Astrocyte of the hippocampus (primary cell): ENCODE measurements at regions not wholly inside any gene's neighbourhood (a gene's known extent, or its start where the extent isn't known, plus 50 kb on each side); places are given as distances from the start of the nearest gene placed in this dataset.

Source experiments
- DNase-seq: peaks from one replicate; pipeline ENCODE4 v3.0.0; 2011; ENCODE audit warnings: low read depth, low spot score

DNA sequence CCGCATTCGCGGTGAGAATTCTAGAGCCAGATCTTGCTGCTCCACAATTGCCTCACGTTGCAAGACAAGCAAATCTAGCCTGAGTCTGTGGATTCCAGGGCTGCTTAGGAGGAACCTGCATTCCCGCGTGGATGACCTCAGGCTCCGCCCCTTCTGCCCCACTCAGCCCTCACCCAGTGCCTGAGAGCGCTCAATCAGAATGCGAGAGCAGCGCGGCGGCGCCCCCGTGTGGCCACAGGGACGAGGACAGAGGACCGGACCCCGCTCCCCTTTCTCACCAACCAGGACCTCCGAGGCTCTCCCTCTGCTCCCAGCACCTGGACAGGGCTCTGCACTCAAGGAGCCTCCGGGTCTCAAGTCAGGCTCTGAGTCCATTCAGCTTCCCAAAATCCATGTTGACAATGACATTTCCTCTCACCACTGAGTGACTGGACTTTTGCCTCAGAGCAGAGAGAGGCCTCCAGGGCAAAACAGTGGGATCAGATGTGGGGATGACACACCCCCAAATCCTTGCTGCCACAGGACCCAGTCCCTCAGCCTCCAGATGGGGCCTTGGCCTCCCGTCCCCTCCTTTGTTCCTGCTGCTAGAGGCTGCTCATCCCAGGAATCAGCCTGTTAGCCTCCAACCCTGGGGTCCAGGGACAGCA, 52.0 kb downstream of the RPP21 start:
- DNase-seq: peak; percentile 82

DNA sequence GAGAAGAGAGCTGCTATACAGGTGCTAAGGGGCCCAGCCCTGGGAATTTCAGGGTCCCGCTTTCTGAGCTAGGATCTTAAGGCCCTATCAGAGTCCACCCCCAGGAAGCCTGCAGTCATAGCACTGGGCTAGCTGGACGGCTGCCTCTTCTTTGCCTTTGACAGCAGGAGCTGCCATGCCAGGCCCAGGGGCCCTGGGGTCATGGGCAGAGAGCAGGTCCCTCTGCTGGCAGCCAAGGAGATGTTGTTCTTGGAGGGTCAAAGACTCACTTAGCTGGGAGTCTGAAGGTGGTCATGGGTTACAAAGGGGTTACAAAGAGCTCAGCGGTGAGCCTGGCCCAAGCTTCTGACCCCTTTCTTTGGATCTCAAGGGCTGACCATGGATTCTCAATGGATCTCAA, 52.7 kb downstream of the RPP21 start:
- no peak for DNase-seq

DNA sequence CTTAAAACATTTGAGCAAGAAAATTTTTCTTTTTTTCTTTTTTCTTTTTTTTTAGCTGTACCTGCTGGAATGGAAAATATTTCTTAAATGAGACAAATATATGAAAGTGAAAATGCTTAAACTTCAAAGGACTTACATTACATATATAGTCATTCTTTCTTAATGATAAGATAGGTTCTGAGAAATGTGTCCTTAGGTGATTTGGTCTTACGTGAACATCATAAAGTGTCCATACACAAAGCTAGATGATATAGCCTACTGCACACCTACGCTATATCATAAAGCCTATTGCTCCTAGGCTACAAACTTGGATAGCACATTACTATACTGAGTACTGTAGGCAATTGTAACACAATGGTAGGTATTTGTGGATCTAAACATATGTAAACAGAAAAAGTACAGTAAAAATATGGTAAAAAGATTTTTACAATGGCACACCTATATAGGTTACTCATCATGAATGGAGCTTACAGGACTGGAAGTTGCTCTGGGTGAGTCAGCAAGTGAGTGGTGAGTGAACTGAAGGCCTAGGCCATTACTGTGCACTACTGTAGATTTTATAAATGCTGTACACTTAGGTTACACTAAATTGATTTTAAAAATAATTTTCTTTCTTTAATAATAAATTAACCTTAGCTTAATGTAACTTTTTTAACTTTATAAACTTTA, 54.6 kb downstream of the RPP21 start:
- DNase-seq: no peak

DNA sequence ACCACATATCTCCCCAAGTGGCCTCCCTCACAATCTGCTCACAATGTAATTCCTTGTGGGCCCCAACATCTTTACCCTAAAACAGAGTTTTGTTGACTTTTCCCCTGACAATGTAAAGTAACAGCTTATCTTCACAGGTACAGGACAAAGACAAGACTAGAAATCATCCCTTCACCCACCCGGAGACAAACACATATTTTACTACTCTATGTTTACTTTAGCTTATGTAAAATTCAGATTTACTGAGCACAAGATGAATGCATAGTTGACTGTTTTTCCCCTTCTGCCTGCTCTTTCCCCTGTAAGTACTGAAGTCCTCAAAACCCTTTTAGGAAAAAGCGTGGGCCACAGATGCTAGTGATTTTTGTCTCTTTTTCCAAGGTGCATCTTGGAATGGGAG, 61.0 kb downstream of the RPP21 start:
- no peak for DNase-seq

DNA sequence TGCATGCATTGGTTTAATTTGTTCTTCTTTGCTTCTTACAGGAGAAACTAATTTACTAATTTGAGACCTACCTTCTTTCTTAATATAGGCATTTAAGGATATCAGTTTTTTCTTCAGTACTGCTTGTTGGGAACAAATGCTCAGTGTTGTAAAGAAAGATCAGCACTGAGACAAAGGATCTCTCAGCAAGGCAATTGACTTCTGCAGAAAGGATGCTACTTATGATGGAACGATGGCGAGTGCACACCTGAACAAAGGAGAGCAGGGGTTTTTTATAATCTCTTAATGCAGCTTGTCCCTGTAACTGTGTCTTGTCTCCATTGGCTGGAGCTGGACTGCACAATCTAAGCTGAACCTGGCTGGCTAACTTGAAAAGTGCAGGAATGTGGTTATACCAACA, 64.2 kb downstream of the RPP21 start:
- no peak for DNase-seq

DNA sequence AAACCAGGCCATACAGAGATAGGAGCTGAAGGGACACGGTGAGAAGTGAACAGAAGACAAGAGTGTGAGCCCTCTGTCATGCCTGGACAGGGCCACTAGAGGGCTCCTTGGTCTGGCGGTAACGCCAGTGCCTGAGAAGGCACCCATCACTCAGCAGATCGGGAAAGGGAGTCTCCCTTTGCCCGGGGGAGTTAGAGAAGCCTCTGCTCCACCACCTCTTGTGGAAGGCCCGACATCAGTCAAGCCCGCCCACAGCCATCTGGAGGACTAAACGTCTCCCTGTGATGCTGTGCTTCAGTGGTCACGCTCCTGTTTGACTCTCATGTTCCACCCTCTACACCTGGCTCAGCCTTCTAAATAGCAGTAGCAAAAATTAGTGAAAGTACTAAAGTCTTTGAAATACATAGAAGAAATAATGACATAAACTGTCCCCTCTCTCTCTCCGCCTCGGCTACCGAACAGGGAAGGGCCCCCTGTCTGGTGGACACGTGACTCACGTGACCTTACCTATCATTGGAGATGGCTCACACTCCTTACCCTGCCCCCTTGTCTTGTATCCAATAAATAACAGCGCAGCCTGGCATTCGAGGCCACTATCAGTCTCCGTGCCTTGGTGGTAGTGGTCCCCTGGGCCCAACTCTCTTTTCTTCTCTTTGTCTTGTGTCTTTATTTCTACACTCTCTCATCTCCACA, 66.7 kb downstream of the RPP21 start:
- peak; percentile 53 for DNase-seq

DNA sequence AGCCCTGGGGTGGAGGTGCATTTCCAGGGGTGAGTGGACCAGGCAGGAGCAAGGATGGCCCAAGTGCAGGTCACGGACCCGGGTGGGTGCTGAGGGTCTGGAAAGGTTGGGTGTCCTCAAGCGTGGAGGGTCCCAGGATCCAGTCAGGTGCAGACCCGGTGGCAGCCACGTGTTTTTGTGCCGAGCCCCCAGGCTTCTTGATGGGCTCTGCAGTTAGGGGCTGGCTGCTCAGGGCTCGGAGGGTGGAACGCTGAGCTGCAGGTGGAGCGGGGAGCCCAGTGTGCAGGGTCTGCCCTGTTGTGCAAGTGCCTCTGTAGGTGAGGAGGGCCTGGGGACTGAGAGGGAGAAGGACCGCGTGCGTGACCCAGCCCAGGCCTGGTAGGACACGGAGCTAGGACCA, 70.9 kb upstream of the HLA-E start:
- DNase-seq: no peak

DNA sequence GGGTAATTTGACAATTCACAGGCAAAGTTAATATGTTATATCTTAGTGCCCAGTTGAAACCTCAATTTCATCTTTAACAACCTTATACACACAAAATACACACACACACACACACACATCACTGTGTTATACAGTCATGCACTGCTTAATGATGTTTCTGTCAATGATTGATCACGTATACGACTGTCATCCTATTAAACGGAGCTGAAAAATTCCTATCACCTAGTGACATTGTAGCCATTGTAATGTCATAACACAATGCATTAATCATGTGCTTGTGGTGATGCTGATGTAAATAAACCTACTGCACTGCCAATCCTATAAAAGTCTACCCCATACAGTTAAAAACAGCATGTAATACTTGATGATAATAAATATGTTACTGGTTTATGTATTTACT, 64.8 kb upstream of the HLA-E start:
- DNase-seq: no peak
